ENCODE measurements at regions not wholly inside any gene's neighbourhood (a gene's known extent, or its start where the extent isn't known, plus 50 kb on each side); places are given as distances from the start of the nearest gene placed in this dataset.

DNA sequence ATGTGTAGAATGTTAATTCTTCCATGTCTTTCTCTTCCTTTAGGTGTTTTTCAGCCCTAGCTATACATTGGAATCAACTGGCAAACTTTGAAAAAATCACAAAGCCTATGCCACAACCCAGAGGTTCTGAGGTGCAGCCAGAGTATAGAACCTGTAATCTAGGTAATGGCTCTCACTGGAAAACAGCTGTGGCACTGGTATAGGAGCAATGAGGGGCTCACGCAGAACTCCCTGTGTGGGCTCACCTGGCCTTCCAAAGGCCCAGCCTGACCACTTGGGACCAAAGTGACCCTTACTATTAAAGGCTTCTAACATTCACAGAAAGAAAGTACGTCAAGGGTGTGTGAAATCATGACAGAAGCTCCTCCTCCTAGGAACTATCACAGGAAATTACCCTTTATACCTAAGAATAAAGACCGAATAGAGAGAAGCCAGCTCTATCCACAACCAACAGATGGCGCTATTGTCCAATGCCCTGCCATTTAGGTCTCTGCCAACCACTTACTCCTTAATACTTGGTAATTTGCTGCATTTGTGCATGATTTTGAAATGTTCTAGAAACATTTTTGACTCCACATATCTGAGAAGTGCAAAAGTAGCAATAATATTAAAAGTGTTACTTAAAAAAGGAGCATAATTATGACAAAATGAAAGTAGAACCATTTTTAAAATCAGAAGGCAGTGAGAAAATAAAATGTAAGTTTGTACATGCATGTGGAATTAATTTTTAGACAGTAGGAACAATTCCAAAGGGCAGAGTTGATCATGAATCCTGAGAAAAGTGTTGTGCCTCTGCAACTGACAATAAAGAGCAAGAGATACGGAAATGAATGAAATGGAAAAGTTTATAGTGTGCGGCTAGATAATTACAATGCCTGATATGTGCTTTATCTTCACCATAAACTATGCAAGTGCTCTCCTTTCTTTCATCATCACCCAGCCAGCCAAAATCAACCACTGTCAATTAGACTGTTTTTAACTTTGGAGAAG is 93.1 kb upstream of the HAO2 start:
- DNase-seq = peak; percentile 57
- H3K27me3 Mint-ChIP-seq (ENCODE audit: low read depth, poor library complexity) = no peaks in the 10 kb centered on the region
- H3K36me3 Mint-ChIP-seq (ENCODE audit: low read depth) = no peaks in the 10 kb centered on the region
- H3K4me1 Mint-ChIP-seq = peaks cover 18% of the 10 kb centered on the region
- H3K27ac Mint-ChIP-seq = no peak overlapping the region
- no peak overlapping the region for H3K4me3 Mint-ChIP-seq
- TF ChIP-seq CTCF (IDR thresholded peaks at IDR 0.05) = peak; percentile 95
- no peaks in the 10 kb centered on the region for H3K9me3 Mint-ChIP-seq

- Mint-ChIP-seq H3K27ac (no peak overlapping the region), H3K9me3 (no peaks in the 10 kb centered on the region), H3K4me3 (no peak overlapping the region), H3K4me1 (peaks cover 25% of the 10 kb centered on the region), H3K36me3 (ENCODE audit: low read depth) (no peaks in the 10 kb centered on the region), H3K27me3 (ENCODE audit: low read depth, poor library complexity) (no peaks in the 10 kb centered on the region)
- DNase-seq = no peak
- no peak for TF ChIP-seq CTCF (IDR thresholded peaks at IDR 0.05)
These were observed 92.0 kb upstream of the HAO2 start for GRCh38 chr1:119276558-119276957.

DNA sequence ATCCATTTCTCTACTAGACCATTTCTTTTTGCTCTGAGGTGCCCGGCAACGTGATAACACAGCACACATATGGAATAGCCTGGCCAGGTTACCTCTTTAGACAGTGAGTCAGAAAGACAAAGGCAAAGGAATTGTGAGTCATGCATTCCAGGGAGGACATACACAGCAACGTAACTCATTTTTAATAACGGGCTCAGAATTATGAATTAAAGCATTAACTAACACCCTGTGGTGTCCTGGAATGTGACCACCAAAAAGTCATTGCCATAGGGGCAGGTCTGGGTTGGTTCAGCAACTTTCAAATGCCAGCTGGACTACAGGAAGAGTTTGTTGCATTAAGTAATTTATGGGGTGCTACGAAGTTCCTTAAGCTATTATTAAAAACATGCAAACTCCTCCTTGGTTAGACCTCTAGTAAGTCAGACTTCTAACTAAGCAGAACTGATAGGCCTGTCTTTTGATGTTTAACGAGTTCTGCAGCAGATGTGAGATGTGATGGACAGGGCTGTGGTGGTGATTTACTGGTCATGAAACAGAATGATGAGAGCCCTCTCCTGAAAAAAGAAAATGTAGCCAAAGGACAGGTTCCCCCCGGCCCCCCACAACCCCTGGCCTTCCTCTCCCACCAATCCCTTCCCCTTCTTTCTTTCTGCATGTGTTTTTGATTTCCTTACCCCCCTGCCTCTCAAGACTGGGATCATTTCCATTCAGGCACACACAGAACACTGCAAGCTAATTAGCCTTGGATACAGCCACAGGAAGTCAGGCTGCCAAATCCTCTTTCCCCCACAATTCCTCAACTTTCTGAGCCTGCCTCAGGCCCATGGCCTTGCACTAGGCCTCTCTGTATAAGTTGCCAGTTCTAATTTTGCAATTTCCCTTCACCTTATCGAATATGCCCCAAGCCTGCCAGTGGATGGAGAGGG is 88.9 kb upstream of the HAO2 start:
- H3K36me3 Mint-ChIP-seq (ENCODE audit: low read depth) = no peaks in the 10 kb centered on the region
- H3K4me1 Mint-ChIP-seq = peaks cover 25% of the 10 kb centered on the region
- no peak for DNase-seq
- H3K9me3 Mint-ChIP-seq = no peaks in the 10 kb centered on the region
- H3K4me3 Mint-ChIP-seq = no peak overlapping the region
- H3K27ac Mint-ChIP-seq = peak overlapping the region; percentile 90
- H3K27me3 Mint-ChIP-seq (ENCODE audit: low read depth, poor library complexity) = no peaks in the 10 kb centered on the region
- TF ChIP-seq CTCF (IDR thresholded peaks at IDR 0.05) = no peak

DNA sequence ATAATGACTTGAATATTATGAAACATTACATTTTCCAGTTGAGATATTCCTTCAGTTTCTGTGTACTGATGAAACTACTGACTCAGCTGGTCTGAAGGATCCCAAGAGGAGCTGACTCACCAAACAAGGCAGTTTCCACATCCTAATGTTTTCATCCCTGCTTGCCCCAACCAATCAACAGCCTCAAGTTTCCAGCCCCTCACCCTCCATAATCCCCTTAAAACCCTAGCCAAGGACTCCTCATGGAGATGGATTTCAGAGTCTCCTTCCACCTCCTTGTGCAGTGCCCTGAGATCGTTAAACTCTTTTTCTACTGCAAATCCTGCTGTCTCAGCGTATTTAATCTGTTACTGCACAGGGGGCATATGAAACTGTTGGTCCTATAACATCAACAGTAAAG is 83.1 kb upstream of the HAO2 start:
- Mint-ChIP-seq H3K4me3 (no peak overlapping the region), H3K27ac (no peak overlapping the region), H3K36me3 (ENCODE audit: low read depth) (no peaks in the 10 kb centered on the region), H3K27me3 (ENCODE audit: low read depth, poor library complexity) (no peaks in the 10 kb centered on the region), H3K4me1 (peaks cover 19% of the 10 kb centered on the region), H3K9me3 (no peaks in the 10 kb centered on the region)
- no peak for DNase-seq
- no peak for TF ChIP-seq CTCF (IDR thresholded peaks at IDR 0.05)

GRCh38 chr1:119286587-119287181 is 81.9 kb upstream of the HAO2 start:
- Mint-ChIP-seq H3K27ac (no peak overlapping the region), H3K4me1 (peaks cover 14% of the 10 kb centered on the region), H3K27me3 (ENCODE audit: low read depth, poor library complexity) (no peaks in the 10 kb centered on the region), H3K36me3 (ENCODE audit: low read depth) (no peaks in the 10 kb centered on the region), H3K9me3 (no peaks in the 10 kb centered on the region), H3K4me3 (no peak overlapping the region)
- peak; percentile 53 for DNase-seq
- peak; percentile 68 for TF ChIP-seq CTCF (IDR thresholded peaks at IDR 0.05)

Data from nephron progenitor cell (in vitro differentiated cells).